Upper lobe of left lung (tissue), 6 donors: ENCODE measurements at regions not wholly inside any gene's neighbourhood (a gene's known extent, or its start where the extent isn't known, plus 50 kb on each side); places are given as distances from the start of the nearest gene placed in this dataset.

Source experiments
- ATAC-seq, 2 donors: fragments of 200-7000 bp; cut with Tn5 transposase; one replicate each; pipeline ENCODE4 v1.9.1; 2022; ENCODE audit warnings: mild to moderate bottlenecking in 2 of 2, moderate library complexity in 2 of 2; ENCODE audit not compliant: low FRiP score in 2 of 2
- DNase-seq, 2 donors: peaks; one replicate each; pipeline ENCODE4 v3.0.0-alpha.2; 2019 to 2020
- H3K27ac ChIP-seq, 4 donors: fragments of 200-600 bp; sonication (generic); one replicate each; pipeline ENCODE4 v1.5.1; 2016 to 2019
- H3K27me3 ChIP-seq, 4 donors: fragments of 200-600 bp; sonication (generic); one replicate each; pipeline ENCODE4 v1.5.1; 2017 to 2019
- H3K36me3 ChIP-seq, 4 donors: fragments of 200-600 bp; sonication (generic); one replicate each; pipeline ENCODE4 v1.5.1; 2016 to 2019
- H3K4me1 ChIP-seq, 4 donors: fragments of 200-600 bp; sonication (generic); one replicate each; pipeline ENCODE4 v1.5.1; 2018 to 2019
- H3K4me3 ChIP-seq, 4 donors: fragments of 200-600 bp; sonication (generic); one replicate each; pipeline ENCODE4 v1.5.1; 2017 to 2019; ENCODE audit warnings: mild to moderate bottlenecking in 2 of 4, moderate library complexity in 1 of 4
- H3K9me3 ChIP-seq, 4 donors: fragments of 200-600 bp; sonication (generic); one replicate each; pipeline ENCODE4 v1.5.1; 2018 to 2019
- EP300 ChIP-seq, 4 donors: sonication (generic); formaldehyde crosslinking; IDR thresholded peaks; one replicate each; pipeline ENCODE4 v1.5.1; 2017; ENCODE audit warnings: antibody characterized with exemption in 4 of 4, control low read depth in 2 of 4
- POLR2A ChIP-seq, 4 donors: fragments of 450-650 bp; IDR thresholded peaks; one replicate each; pipeline ENCODE4 v1.5.1; 2016 to 2017; ENCODE audit warnings: antibody characterized with exemption in 4 of 4, mild to moderate bottlenecking in 2 of 4
- POLR2AphosphoS5 ChIP-seq, 2 donors: sonication (generic); formaldehyde crosslinking; IDR thresholded peaks; one replicate each; pipeline ENCODE4 v1.5.1; 2017; ENCODE audit warnings: antibody characterized with exemption in 2 of 2
- WGBS, 2 donors: methylation state at CpG; one replicate each; pipeline ENCODE4 v1.1.5; 2017 to 2018; 5-methylcytosine and 5-hydroxymethylcytosine counted together
- TF ChIP-seq, protein P1 (sequence below), 6 experiments: fragments of 450-650 bp in 4 of 6; fragments of 200-600 bp in 2 of 6; sonication (generic) in 2 of 6; IDR thresholded peaks; one replicate each; pipeline ENCODE4 v1.5.1; 2016 to 2019; ENCODE audit warnings: antibody characterized with exemption in 6 of 6
- donor health status: DM: no; HTN: no; CAD: no; lungs with moderate emphysema.
- donor health status: DM: no; HTN: yes; CAD: no; lungs with severe emphysema.

DNA sequence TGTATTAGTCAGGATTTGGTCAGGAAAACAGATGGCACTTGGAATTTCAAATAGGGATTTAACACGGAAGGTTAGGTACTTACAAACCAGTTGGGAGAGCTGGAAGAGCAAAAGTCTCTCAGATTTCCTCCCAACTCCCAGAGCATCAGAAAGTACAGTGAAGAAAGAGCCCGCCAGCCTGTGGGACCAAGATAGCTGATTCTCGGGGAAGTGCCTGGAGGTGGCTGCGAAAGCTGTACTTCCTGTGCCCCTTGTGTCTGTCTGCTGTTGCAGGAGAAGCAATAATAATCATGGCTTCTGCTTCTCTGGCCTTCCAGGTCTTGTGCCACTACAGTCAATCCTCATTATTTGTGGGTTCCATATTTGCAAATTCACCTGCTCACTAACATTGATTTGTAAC lies 221.0 kb upstream of the BCOR start:
- H3K9me3 ChIP-seq, result peaks cover 0 to 23% (median 3%) of the 10 kb centered on the region in 4 donors

DNA sequence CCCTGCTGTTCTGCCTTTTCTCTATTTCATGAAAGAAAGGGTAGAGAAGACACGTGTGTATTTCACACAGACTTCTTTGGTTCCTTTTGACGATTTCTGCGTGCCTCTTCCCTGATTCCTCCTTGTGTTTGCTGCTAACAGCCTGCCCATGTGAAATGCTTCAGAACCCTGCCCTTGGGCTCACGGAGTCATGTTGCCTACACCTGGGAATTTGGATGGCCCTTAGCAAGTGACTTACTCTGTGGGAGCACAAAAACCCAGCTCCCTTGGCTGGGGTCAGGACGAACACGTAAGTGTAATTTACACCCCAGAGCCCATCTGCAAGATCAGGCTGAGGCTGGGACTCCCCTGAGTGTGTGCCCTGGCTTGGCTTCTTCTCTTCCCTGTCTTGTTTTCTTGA lies 220.3 kb upstream of the BCOR start:
- TF ChIP-seq, protein P1, sequence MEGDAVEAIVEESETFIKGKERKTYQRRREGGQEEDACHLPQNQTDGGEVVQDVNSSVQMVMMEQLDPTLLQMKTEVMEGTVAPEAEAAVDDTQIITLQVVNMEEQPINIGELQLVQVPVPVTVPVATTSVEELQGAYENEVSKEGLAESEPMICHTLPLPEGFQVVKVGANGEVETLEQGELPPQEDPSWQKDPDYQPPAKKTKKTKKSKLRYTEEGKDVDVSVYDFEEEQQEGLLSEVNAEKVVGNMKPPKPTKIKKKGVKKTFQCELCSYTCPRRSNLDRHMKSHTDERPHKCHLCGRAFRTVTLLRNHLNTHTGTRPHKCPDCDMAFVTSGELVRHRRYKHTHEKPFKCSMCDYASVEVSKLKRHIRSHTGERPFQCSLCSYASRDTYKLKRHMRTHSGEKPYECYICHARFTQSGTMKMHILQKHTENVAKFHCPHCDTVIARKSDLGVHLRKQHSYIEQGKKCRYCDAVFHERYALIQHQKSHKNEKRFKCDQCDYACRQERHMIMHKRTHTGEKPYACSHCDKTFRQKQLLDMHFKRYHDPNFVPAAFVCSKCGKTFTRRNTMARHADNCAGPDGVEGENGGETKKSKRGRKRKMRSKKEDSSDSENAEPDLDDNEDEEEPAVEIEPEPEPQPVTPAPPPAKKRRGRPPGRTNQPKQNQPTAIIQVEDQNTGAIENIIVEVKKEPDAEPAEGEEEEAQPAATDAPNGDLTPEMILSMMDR (IDR thresholded peaks at IDR 0.05), result no peak
- TF ChIP-seq POLR2AphosphoS5 (IDR thresholded peaks at IDR 0.05), result no peak
- no peak for TF ChIP-seq POLR2A (IDR thresholded peaks at IDR 0.05)
- TF ChIP-seq EP300 (IDR thresholded peaks at IDR 0.05), result no peak
- H3K4me1 ChIP-seq, result no peaks in the 10 kb centered on the region
- ATAC-seq (no peak), DNase-seq (no peak)
- H3K36me3 ChIP-seq, result no peaks in the 10 kb centered on the region
- H3K9me3 ChIP-seq, result peaks cover 0 to 23% (median 3%) of the 10 kb centered on the region in 4 donors
- H3K27ac ChIP-seq, result no peak overlapping the region
- no peak overlapping the region for H3K4me3 ChIP-seq
- WGBS, 2 donors, result 79 to 100% methylated on average over 1 to 6 of the region's 6 CpGs
- no peaks in the 10 kb centered on the region for H3K27me3 ChIP-seq

More for the DNA sequence above, 221.0 kb upstream of the BCOR start:
- no peak for TF ChIP-seq POLR2A (IDR thresholded peaks at IDR 0.05)
- no peak overlapping the region for H3K4me3 ChIP-seq
- H3K36me3 ChIP-seq, result no peaks in the 10 kb centered on the region
- no peaks in the 10 kb centered on the region for H3K4me1 ChIP-seq
- DNase-seq, result no peak
- WGBS, 2 donors, result 33 to 54% methylated on average over 3 to 4 of the region's 4 CpGs
- no peak for ATAC-seq
- H3K27me3 ChIP-seq, result no peaks in the 10 kb centered on the region
- no peak overlapping the region for H3K27ac ChIP-seq

DNA sequence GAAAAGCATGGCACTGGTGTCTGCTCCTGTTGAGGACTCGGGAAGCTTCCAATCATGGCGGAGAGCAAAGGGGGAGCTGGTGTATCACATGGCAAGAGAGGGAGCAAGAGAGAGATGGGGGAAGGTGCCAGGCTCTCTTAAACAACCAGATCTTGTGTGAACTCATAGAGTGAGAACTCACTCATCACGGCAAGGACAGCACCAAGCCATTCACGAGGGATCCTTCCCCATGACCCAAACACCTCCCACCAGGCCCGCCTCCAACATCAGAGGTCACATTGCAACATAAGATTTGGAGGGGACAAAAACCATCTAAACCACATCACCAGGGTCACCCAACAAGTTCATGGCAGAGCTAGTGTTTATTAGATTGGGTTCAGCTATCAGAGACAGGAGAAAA lies 218.7 kb upstream of the BCOR start:
- WGBS, 2 donors, result 81 to 91% methylated on average over 5 of the region's 5 CpGs
- H3K27me3 ChIP-seq, result no peaks in the 10 kb centered on the region
- DNase-seq, result no peak
- H3K9me3 ChIP-seq, result peaks cover 0 to 23% (median 3%) of the 10 kb centered on the region in 4 donors
- H3K4me3 ChIP-seq, result no peak overlapping the region
- H3K4me1 ChIP-seq, result no peaks in the 10 kb centered on the region
- H3K27ac ChIP-seq, result no peak overlapping the region
- no peak for ATAC-seq
- H3K36me3 ChIP-seq, result no peaks in the 10 kb centered on the region
- no peak for TF ChIP-seq EP300 (IDR thresholded peaks at IDR 0.05)

DNA sequence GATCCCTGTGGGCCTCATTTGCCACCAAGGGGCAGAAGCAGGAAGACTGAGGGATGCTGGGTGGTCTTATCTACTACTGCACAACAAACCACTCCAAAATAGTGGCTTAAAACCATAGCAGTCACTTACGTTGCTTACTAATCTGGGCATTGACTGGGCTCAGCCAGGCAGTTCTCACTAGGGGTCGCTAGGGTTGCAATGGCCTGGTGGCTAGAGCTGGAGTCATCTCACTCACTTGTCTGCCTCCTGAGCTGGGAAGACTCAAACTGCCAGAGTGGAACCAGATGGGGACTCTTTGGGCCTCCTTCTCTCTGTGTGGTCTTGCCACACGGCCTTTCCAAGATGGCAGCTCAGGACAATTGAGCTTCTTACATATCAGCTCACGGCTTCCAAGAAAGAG lies 216.3 kb upstream of the BCOR start:
- Histone ChIP-seq H3K27ac (no peak overlapping the region), H3K4me3 (no peak overlapping the region), H3K9me3 (peaks cover 0 to 19% (median 0%) of the 10 kb centered on the region in 4 donors), H3K36me3 (no peaks in the 10 kb centered on the region), H3K4me1 (no peaks in the 10 kb centered on the region), H3K27me3 (no peaks in the 10 kb centered on the region)
- 70 to 74% methylated on average over 2 to 4 of the region's 4 CpGs for WGBS, 2 donors
- DNase-seq (no peak), ATAC-seq (no peak)
- no peak for TF ChIP-seq POLR2A (IDR thresholded peaks at IDR 0.05)
- no peak for TF ChIP-seq EP300 (IDR thresholded peaks at IDR 0.05)
- TF ChIP-seq, protein P1 (IDR thresholded peaks at IDR 0.05), result no peak
- TF ChIP-seq POLR2AphosphoS5 (IDR thresholded peaks at IDR 0.05), result no peak

DNA sequence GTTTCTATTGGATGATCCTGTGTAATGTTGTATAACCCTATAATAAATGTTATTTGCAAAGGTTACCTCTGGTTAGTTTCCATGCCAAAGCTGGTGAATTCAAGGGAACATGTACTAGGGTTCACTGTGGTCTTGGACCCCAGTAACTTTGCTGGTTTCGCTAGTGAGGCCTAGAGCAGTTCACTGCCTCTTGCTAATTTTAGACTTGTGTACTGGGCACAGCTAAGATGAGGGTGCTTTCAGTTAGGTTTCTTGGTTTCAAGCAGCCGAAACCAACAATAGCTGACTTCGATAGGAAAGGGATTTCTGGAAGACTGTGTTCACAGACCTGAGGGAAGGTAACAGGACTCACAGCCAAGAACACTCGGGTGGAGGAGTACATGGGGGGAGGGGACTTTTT lies 215.5 kb upstream of the BCOR start:
- H3K4me1 ChIP-seq, result no peaks in the 10 kb centered on the region
- H3K9me3 ChIP-seq, result peaks cover 0 to 19% (median 0%) of the 10 kb centered on the region in 4 donors
- ATAC-seq (no peak), DNase-seq (no peak)
- H3K27ac ChIP-seq, result no peak overlapping the region
- H3K27me3 ChIP-seq, result no peaks in the 10 kb centered on the region
- 90 to 97% methylated on average over 3 to 4 of the region's 4 CpGs for WGBS, 2 donors
- no peaks in the 10 kb centered on the region for H3K36me3 ChIP-seq
- TF ChIP-seq, protein P1 (IDR thresholded peaks at IDR 0.05), result no peak
- TF ChIP-seq POLR2A (IDR thresholded peaks at IDR 0.05) (no peak), EP300 (IDR thresholded peaks at IDR 0.05) (no peak), POLR2AphosphoS5 (IDR thresholded peaks at IDR 0.05) (no peak)
- H3K4me3 ChIP-seq, result no peak overlapping the region

DNA sequence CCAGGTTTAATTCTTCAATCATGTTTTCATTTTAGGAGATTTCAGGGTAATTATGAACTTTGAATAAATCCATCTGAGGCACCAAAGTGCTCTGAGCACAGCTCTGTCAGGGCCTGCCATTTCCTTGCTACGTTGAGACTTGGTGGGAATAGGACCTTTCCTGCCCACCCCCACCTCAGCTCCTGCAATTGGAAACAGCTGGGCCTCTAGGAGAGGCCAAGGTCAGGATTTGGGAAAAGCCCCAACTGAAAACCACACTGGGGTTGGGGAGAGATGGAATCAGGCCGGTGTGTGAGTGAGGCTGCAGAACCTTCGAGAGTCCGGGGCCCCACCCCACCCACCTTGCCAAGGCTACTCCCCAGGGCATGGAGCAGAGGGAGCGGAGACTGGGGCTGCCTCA lies 212.7 kb upstream of the BCOR start:
- Histone ChIP-seq H3K27me3 (no peaks in the 10 kb centered on the region), H3K9me3 (peaks cover 0 to 10% (median 0%) of the 10 kb centered on the region in 4 donors), H3K4me3 (no peak overlapping the region), H3K36me3 (no peaks in the 10 kb centered on the region), H3K4me1 (no peaks in the 10 kb centered on the region), H3K27ac (no peak overlapping the region)
- TF ChIP-seq POLR2A (IDR thresholded peaks at IDR 0.05), result no peak
- TF ChIP-seq POLR2AphosphoS5 (IDR thresholded peaks at IDR 0.05), result no peak
- TF ChIP-seq, protein P1 (IDR thresholded peaks at IDR 0.05), result no peak
- TF ChIP-seq EP300 (IDR thresholded peaks at IDR 0.05), result no peak
- WGBS, 2 donors, result 76% methylated on average over 5 of the region's 5 CpGs; no CpG with 5 or more reads in 1 of the 2 donors
- no peak for ATAC-seq
- DNase-seq, result no peak
